K562 (cell line): ENCODE measurements at regions not wholly inside any gene's neighbourhood (a gene's known extent, or its start where the extent isn't known, plus 50 kb on each side); places are given as distances from the start of the nearest gene placed in this dataset.

Source experiments
- HLTF ChIP-seq: fragments of 450-650 bp; IDR thresholded peaks from 2 replicates; pipeline ENCODE4 v1.6.1; 2016
- HNRNPLL ChIP-seq: fragments of 200-400 bp; formaldehyde crosslinking; IDR thresholded peaks from 2 replicates; pipeline ENCODE4 v1.6.1; 2017; ENCODE audit warnings: low read length, low read depth, mild to moderate bottlenecking; ENCODE audit not compliant: poor library complexity, severe bottlenecking
- KDM2B ChIP-seq: fragments of 250-450 bp; sonication (Bioruptor Pico); IDR thresholded peaks from 2 replicates; pipeline ENCODE4 v1.8.0; 2021; ENCODE audit warnings: mild to moderate bottlenecking, moderate library complexity
- MAFF ChIP-seq: IDR thresholded peaks from 2 replicates; pipeline ENCODE4 v1.6.1; 2012; ENCODE audit warnings: low read length, improper control_type of control experiment
- MCM7 ChIP-seq, 2 experiments: fragments of 450-650 bp; IDR thresholded peaks; 2 replicates each; pipeline ENCODE4 v1.6.1; 2016 to 2018
- MEIS2 ChIP-seq: fragments of 450-650 bp; IDR thresholded peaks from 2 replicates; pipeline ENCODE4 v1.6.1; 2014; ENCODE audit warnings: mild to moderate bottlenecking; ENCODE audit not compliant: partially characterized antibody
- NELFE ChIP-seq: IDR thresholded peaks from 2 replicates; pipeline ENCODE4 v1.6.1; 2011; ENCODE audit warnings: mild to moderate bottlenecking; ENCODE audit not compliant: insufficient read depth, insufficient read length
- NEUROD1 ChIP-seq: fragments of 150-350 bp; IDR thresholded peaks from 2 replicates; pipeline ENCODE4 v1.6.1; 2014; ENCODE audit warnings: borderline replicate concordance, low read length, low read depth; ENCODE audit not compliant: partially characterized antibody
- NFE2 ChIP-seq: IDR thresholded peaks from 2 replicates; pipeline ENCODE4 v1.6.1; 2014; ENCODE audit warnings: antibody characterized with exemption, low read depth
- NFRKB ChIP-seq: fragments of 450-650 bp; IDR thresholded peaks from 2 replicates; pipeline ENCODE4 v1.6.1; 2016; ENCODE audit warnings: low read depth
- RB1 ChIP-seq: fragments of 450-650 bp; IDR thresholded peaks from 2 replicates; pipeline ENCODE4 v1.6.1; 2017; ENCODE audit warnings: low read depth, mild to moderate bottlenecking
- SIN3A ChIP-seq, 2 experiments: fragments of 150-350 bp in 1 of 2; IDR thresholded peaks; 2 replicates each; pipeline ENCODE4 v1.6.1; 2011 to 2016; ENCODE audit warnings: borderline replicate concordance in 2 of 2, low read depth in 2 of 2, low read length in 2 of 2, mild to moderate bottlenecking in 2 of 2, moderate library complexity in 2 of 2; ENCODE audit not compliant: control insufficient read depth in 1 of 2
- SRF ChIP-seq, 2 experiments: fragments of 250-450, 450-650 bp in 1 of 2; sonication (Bioruptor Pico) in 1 of 2; sonication (generic) in 1 of 2; formaldehyde crosslinking; IDR thresholded peaks; 2 replicates each; pipeline versions ENCODE4 v1.5.0 to v1.5.1; 2020 to 2022; ENCODE audit warnings: mild to moderate bottlenecking in 1 of 2, missing genetic modification reagents in 1 of 2
- SRSF1 ChIP-seq: fragments of 200-400 bp; formaldehyde crosslinking; IDR thresholded peaks from 2 replicates; pipeline ENCODE4 v1.6.1; 2017; ENCODE audit warnings: mild to moderate bottlenecking, low read depth, low read length, moderate library complexity
- TEAD2 ChIP-seq: fragments of 450-650 bp; IDR thresholded peaks from 2 replicates; pipeline ENCODE4 v1.6.1; 2016; ENCODE audit warnings: missing genetic modification characterization, control low read depth, missing compliant biosample characterization
- TGIF2 ChIP-seq: sonication (generic); formaldehyde crosslinking; IDR thresholded peaks from 2 replicates; pipeline ENCODE4 v1.8.1; 2022; ENCODE audit warnings: mild to moderate bottlenecking, missing genetic modification reagents, moderate library complexity
- TOE1 ChIP-seq, 2 experiments: fragments of 450-650 bp in 1 of 2; sonication (generic) in 1 of 2; formaldehyde crosslinking in 1 of 2; IDR thresholded peaks; 2 replicates each; pipeline versions ENCODE4 v1.7.1 to v1.8.0; 2016 to 2022; ENCODE audit warnings: borderline replicate concordance in 2 of 2, mild to moderate bottlenecking in 2 of 2, antibody characterized with exemption in 1 of 2, inconsistent platforms in 1 of 2, low read depth in 1 of 2, missing genetic modification reagents in 1 of 2, moderate library complexity in 1 of 2
- TSC22D4 ChIP-seq: fragments of 450-650 bp; IDR thresholded peaks from 2 replicates; pipeline ENCODE4 v1.6.1; 2016; ENCODE audit warnings: missing genetic modification characterization, missing biosample characterization, control low read depth
- ZNF143 ChIP-seq: sonication (generic); formaldehyde crosslinking; IDR thresholded peaks from 2 replicates; pipeline ENCODE4 v1.9.0; 2022; ENCODE audit warnings: mild to moderate bottlenecking, missing genetic modification reagents
- ZNF224 ChIP-seq: sonication (generic); formaldehyde crosslinking; IDR thresholded peaks from 2 replicates; pipeline ENCODE4 v1.8.0; 2022; ENCODE audit warnings: mild to moderate bottlenecking, missing genetic modification reagents
- ZNF253 ChIP-seq: fragments of 250-450 bp; sonication (Bioruptor Pico); conservative IDR thresholded peaks from 2 replicates; pipeline ENCODE4 v1.6.1; 2021; ENCODE audit warnings: mild to moderate bottlenecking
- ZNF41 ChIP-seq: fragments of 250-450 bp; sonication (Bioruptor Pico); conservative IDR thresholded peaks from 2 replicates; pipeline ENCODE4 v1.4.0; 2020; ENCODE audit warnings: mild to moderate bottlenecking
- ZNF589 ChIP-seq: fragments of 200-800 bp; sonication (Bioruptor generic); IDR thresholded peaks from 2 replicates; pipeline ENCODE4 v1.6.1; 2016; ENCODE audit warnings: low read depth, missing genetic modification characterization, missing compliant biosample characterization
- TF ChIP-seq, protein P1 (sequence below): fragments of 250-450 bp; sonication (Bioruptor Pico); IDR thresholded peaks from 2 replicates; pipeline ENCODE4 v1.5.0; 2021
- TF ChIP-seq, protein P2 (sequence below): fragments of 450-650 bp; IDR thresholded peaks from 2 replicates; pipeline ENCODE4 v1.6.1; 2016; ENCODE audit warnings: low read depth, mild to moderate bottlenecking, moderate library complexity
- TF ChIP-seq, protein P3 (sequence below), 2 experiments: IDR thresholded peaks in 1 of 2; conservative IDR thresholded peaks in 1 of 2; 2 replicates each; pipeline ENCODE4 v1.6.1; 2016; ENCODE audit warnings: low read depth in 2 of 2, mild to moderate bottlenecking in 1 of 2, missing compliant biosample characterization in 1 of 2, missing genetic modification characterization in 1 of 2, moderate library complexity in 1 of 2
- TF ChIP-seq, protein P4 (sequence below): fragments of 250-450 bp; sonication (Bioruptor Pico); IDR thresholded peaks from 2 replicates; pipeline ENCODE4 v1.9.0; 2021; ENCODE audit warnings: mild to moderate bottlenecking

DNA sequence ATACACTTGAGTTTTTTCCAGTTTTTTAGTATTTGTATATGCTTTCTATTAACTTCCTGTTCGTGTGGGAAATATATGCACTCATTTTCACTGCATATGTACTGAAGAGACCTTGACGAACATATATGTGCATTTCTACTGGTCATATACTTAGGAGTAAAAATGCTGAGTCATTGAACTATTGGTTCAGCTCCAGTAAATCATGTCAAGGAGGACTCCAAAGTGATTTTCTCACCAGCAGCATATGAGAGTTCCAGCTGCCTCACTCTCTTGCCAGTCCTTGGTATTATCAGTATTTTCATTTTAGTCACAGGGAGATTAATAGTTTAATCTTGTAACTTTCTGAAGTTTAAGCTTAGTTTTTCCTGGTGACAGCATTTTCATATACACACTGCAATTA is 2750.2 kb downstream of the ARAP2 start (continued):
- TF ChIP-seq, protein P1, sequence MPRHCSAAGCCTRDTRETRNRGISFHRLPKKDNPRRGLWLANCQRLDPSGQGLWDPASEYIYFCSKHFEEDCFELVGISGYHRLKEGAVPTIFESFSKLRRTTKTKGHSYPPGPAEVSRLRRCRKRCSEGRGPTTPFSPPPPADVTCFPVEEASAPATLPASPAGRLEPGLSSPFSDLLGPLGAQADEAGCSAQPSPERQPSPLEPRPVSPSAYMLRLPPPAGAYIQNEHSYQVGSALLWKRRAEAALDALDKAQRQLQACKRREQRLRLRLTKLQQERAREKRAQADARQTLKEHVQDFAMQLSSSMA (CRISPR knock-in tag), result no peak
- TF ChIP-seq MCM7 (IDR thresholded peaks at IDR 0.05) (no peak), TOE1 (IDR thresholded peaks at IDR 0.05; ENCODE audit: borderline replicate concordance) (no peak), TOE1 (CRISPR knock-in tag; IDR thresholded peaks at IDR 0.05; ENCODE audit: borderline replicate concordance, low read depth) (no peak), MAFF (peak; percentile 83), TSC22D4 (tag) (no peak), HNRNPLL (no peak), ZNF41 (CRISPR knock-in tag) (no peak), HLTF (no peak), TEAD2 (no peak), NFRKB (no peak), RB1 (no peak), ZNF224 (CRISPR knock-in tag) (no peak), NELFE (no peak), ZNF143 (CRISPR knock-in tag) (no peak), MEIS2 (peak; percentile 58), NEUROD1 (no peak), SRF (CRISPR knock-in tag; IDR thresholded peaks at IDR 0.05) (no peak), ZNF589 (no peak), SIN3A (IDR thresholded peaks at IDR 0.05; ENCODE audit: borderline replicate concordance in 2 of 2, control insufficient read depth in 1 of 2, low read depth in 2 of 2, low read length in 2 of 2) (no peak), TGIF2 (CRISPR knock-in tag) (no peak), ZNF253 (no peak), SRSF1 (no peak), KDM2B (no peak), NFE2 (peak; percentile 61)
- TF ChIP-seq, protein P2, sequence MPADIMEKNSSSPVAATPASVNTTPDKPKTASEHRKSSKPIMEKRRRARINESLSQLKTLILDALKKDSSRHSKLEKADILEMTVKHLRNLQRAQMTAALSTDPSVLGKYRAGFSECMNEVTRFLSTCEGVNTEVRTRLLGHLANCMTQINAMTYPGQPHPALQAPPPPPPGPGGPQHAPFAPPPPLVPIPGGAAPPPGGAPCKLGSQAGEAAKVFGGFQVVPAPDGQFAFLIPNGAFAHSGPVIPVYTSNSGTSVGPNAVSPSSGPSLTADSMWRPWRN, result no peak
- TF ChIP-seq, protein P3, sequence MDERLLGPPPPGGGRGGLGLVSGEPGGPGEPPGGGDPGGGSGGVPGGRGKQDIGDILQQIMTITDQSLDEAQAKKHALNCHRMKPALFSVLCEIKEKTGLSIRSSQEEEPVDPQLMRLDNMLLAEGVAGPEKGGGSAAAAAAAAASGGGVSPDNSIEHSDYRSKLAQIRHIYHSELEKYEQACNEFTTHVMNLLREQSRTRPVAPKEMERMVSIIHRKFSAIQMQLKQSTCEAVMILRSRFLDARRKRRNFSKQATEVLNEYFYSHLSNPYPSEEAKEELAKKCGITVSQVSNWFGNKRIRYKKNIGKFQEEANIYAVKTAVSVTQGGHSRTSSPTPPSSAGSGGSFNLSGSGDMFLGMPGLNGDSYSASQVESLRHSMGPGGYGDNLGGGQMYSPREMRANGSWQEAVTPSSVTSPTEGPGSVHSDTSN (CRISPR knock-in tag; IDR thresholded peaks at IDR 0.05; ENCODE audit: low read depth), result no peak
- TF ChIP-seq, protein P3 (tag; conservative IDR thresholded peaks at IDR 0.05; ENCODE audit: low read depth), result peak; percentile 65; the same call in 1 of the 2 replicates
- TF ChIP-seq, protein P4, sequence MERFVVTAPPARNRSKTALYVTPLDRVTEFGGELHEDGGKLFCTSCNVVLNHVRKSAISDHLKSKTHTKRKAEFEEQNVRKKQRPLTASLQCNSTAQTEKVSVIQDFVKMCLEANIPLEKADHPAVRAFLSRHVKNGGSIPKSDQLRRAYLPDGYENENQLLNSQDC (CRISPR knock-in tag), result no peak
